IMR-90 (cell line): ENCODE measurements at regions not wholly inside any gene's neighbourhood (a gene's known extent, or its start where the extent isn't known, plus 50 kb on each side); places are given as distances from the start of the nearest gene placed in this dataset.

Experiments used
- ATAC-seq: fragments of 200-7000 bp; cut with Tn5 transposase; 2 replicates; pipeline ENCODE4 v1.9.1; 2020; ENCODE audit warnings: low read depth, mild to moderate bottlenecking, moderate library complexity
- BruUV-seq: library from RNA; stranded (reverse); fragments of 400-500 nt; replicated peaks from 2 replicates; lab custom pipeline; 2021; lab: Mats Ljungman, UMichigan
- CTCF ChIA-PET: fragments of 300-600 bp; formaldehyde crosslinking; extraction: SDS; loops from one replicate; lab custom pipeline; 2021; ENCODE audit warnings: antibody characterized with exemption; lab: Yijun Ruan, JAX
- POLR2A ChIA-PET: fragments of 300-600 bp; sonication (Branson Sonifier 250); formaldehyde crosslinking; loops from one replicate; lab custom pipeline; 2022; ENCODE audit warnings: antibody characterized with exemption; ENCODE audit not compliant: unreplicated experiment; lab: Charles Lee
- DNase-seq: peaks from one replicate; pipeline ENCODE4 v3.0.0; 2013
- H2AFZ ChIP-seq: replicated peaks from 2 replicates; pipeline ENCODE3; 2013; ENCODE audit warnings: low read length, mild to moderate bottlenecking; ENCODE audit not compliant: poor library complexity
- H2AK5ac ChIP-seq: 2 replicates; pipeline ENCODE4 v1.6.1; 2013; ENCODE audit warnings: low read depth, low read length, inconsistent platforms
- H2AK9ac ChIP-seq: replicated peaks from 2 replicates; pipeline ENCODE3; 2013; ENCODE audit warnings: mild to moderate bottlenecking, low read depth, low read length, moderate library complexity; ENCODE audit not compliant: poor library complexity
- H2BK120ac ChIP-seq: 2 replicates; pipeline ENCODE4 v1.6.1; 2013; ENCODE audit warnings: low read depth, low read length, inconsistent platforms
- H2BK15ac ChIP-seq: 3 replicates; pipeline ENCODE4 v1.6.1; 2013; ENCODE audit warnings: low read depth, low read length, inconsistent platforms
- H2BK20ac ChIP-seq: 2 replicates; pipeline ENCODE4 v1.6.1; 2013; ENCODE audit warnings: low read depth, mild to moderate bottlenecking, inconsistent platforms, low read length, moderate library complexity
- H2BK5ac ChIP-seq: 2 replicates; pipeline ENCODE4 v1.6.1; 2013; ENCODE audit warnings: mild to moderate bottlenecking, low read depth, low read length, inconsistent platforms; ENCODE audit not compliant: poor library complexity, severe bottlenecking
- H3K14ac ChIP-seq: replicated peaks from 2 replicates; pipeline ENCODE4 v1.6.1; 2013; ENCODE audit warnings: low read depth, low read length, inconsistent platforms
- H3K18ac ChIP-seq: 2 replicates; pipeline ENCODE4 v1.6.1; 2013; ENCODE audit warnings: low read depth, low read length, control low read depth
- H3K23ac ChIP-seq: 2 replicates; pipeline ENCODE4 v1.6.1; 2013; ENCODE audit warnings: low read depth, low read length, inconsistent platforms
- H3K27ac ChIP-seq: 2 replicates; pipeline ENCODE4 v1.5.1; 2013; ENCODE audit warnings: mild to moderate bottlenecking, control low read depth, low read length; ENCODE audit not compliant: insufficient read depth
- H3K27me3 ChIP-seq: 2 replicates; pipeline ENCODE4 v1.6.1; 2013; ENCODE audit warnings: low read length; ENCODE audit not compliant: control insufficient read depth, insufficient read depth
- H3K36me3 ChIP-seq: 2 replicates; pipeline ENCODE4 v1.6.1; 2013; ENCODE audit warnings: low read length, mixed read lengths; ENCODE audit not compliant: control insufficient read depth, insufficient read depth
- H3K4ac ChIP-seq: 2 replicates; pipeline ENCODE4 v1.6.1; 2013; ENCODE audit warnings: low read depth, low read length, inconsistent platforms
- H3K4me1 ChIP-seq: 2 replicates; pipeline ENCODE4 v1.6.1; 2013; ENCODE audit warnings: low read length, mixed read lengths; ENCODE audit not compliant: control insufficient read depth, insufficient read depth
- H3K4me2 ChIP-seq: 2 replicates; pipeline ENCODE4 v1.6.1; 2013; ENCODE audit warnings: low read depth, mild to moderate bottlenecking, control low read depth, low read length, moderate library complexity
- H3K4me3 ChIP-seq: 2 replicates; pipeline ENCODE4 v1.5.1; 2013; ENCODE audit warnings: low read depth, mild to moderate bottlenecking, control low read depth, low read length, moderate library complexity; ENCODE audit not compliant: insufficient read depth
- H3K56ac ChIP-seq: 2 replicates; pipeline ENCODE4 v1.6.1; 2013; ENCODE audit warnings: low read length, inconsistent platforms; ENCODE audit not compliant: insufficient read depth; ENCODE audit errors: extremely low read depth
- H3K79me1 ChIP-seq, 2 experiments: 2 replicates each; pipeline ENCODE4 v1.6.1; 2013; ENCODE audit warnings: low read length in 2 of 2, inconsistent platforms in 1 of 2, low read depth in 1 of 2
- H3K9ac ChIP-seq: 2 replicates; pipeline ENCODE4 v1.6.1; 2013; ENCODE audit warnings: low read depth, low read length, control low read depth
- H3K9me1 ChIP-seq: 2 replicates; pipeline ENCODE4 v1.6.1; 2013; ENCODE audit warnings: low read length, inconsistent platforms; ENCODE audit not compliant: insufficient read depth
- H3K9me3 ChIP-seq: 2 replicates; pipeline ENCODE4 v1.6.1; 2013; ENCODE audit warnings: low read length; ENCODE audit not compliant: control insufficient read depth, insufficient read depth
- H4K20me1 ChIP-seq: 2 replicates; pipeline ENCODE4 v1.6.1; 2013; ENCODE audit warnings: low read length, inconsistent platforms; ENCODE audit not compliant: insufficient read depth
- H4K5ac ChIP-seq: 2 replicates; pipeline ENCODE4 v1.6.1; 2013; ENCODE audit warnings: mild to moderate bottlenecking, low read depth, low read length, control low read depth
- H4K8ac ChIP-seq, 2 experiments: 2 replicates each; pipeline ENCODE4 v1.6.1; 2013; ENCODE audit warnings: low read depth in 2 of 2, low read length in 2 of 2, control low read depth in 1 of 2, inconsistent platforms in 1 of 2
- H4K91ac ChIP-seq: 2 replicates; pipeline ENCODE4 v1.6.1; 2013; ENCODE audit warnings: low read depth, low read length, inconsistent platforms; ENCODE audit not compliant: insufficient read depth
- CEBPB ChIP-seq: IDR thresholded peaks from 2 replicates; pipeline ENCODE4 v1.6.1; 2012; ENCODE audit warnings: low read depth, low read length, improper control_type of control experiment
- MAFK ChIP-seq: IDR thresholded peaks from 2 replicates; pipeline ENCODE4 v1.6.1; 2012; ENCODE audit warnings: low read depth, low read length, improper control_type of control experiment
- RCOR1 ChIP-seq: IDR thresholded peaks from 2 replicates; pipeline ENCODE4 v1.6.1; 2012; ENCODE audit warnings: mild to moderate bottlenecking, low read length, improper control_type of control experiment; ENCODE audit not compliant: insufficient replicate concordance
- WGBS, 2 experiments: methylation state at CpG; one replicate each; pipeline versions ENCODE4 v1.1.5 to v1.1.7; 2013; ENCODE audit warnings: missing lambda C conversion rate in 2 of 2; ENCODE audit not compliant: insufficient read length in 1 of 2; ENCODE audit errors: extremely low coverage in 2 of 2; 5-methylcytosine and 5-hydroxymethylcytosine counted together
- dilution Hi-C: fragments of 300-500 bp; cut with HindIII; formaldehyde crosslinking; loops from one replicate; pipeline ENCODE4 v1.14.3; 2018; ENCODE audit warnings: low sequenced_read_pairs; ENCODE audit not compliant: unreplicated experiment
- in situ Hi-C: fragments of 300-500 bp; cut with MboI; formaldehyde crosslinking; loops from 3 replicates; pipeline ENCODE4 v1.14.3; 2019; ENCODE audit warnings: low sequenced_read_pairs, inconsistent platforms, mixed read lengths
- intact Hi-C: fragments of 100-400 bp; cut with micrococcal nuclease; formaldehyde crosslinking; loops from 2 replicates; pipeline ENCODE4 v1.10.0; 2022

GRCh38 chr2:238771639-238772038, 76.2 kb upstream of the TWIST2 start:
- H3K23ac ChIP-seq: no peak overlapping the region
- no peak overlapping the region for H3K9ac ChIP-seq
- H3K18ac ChIP-seq: no peak overlapping the region
- no peak overlapping the region for H4K8ac ChIP-seq
- DNase-seq: no peak
- H2AFZ ChIP-seq: no peak overlapping the region
- no peak overlapping the region for H2AK9ac ChIP-seq
- no peak overlapping the region for H3K56ac ChIP-seq
- H2BK120ac ChIP-seq: no peak overlapping the region
- no peaks in the 10 kb centered on the region for H3K9me1 ChIP-seq
- H2BK15ac ChIP-seq: no peak overlapping the region
- TF ChIP-seq CEBPB (no peak), RCOR1 (no peak), MAFK (no peak)
- H2AK5ac ChIP-seq: no peak overlapping the region
- no peaks in the 10 kb centered on the region for H3K9me3 ChIP-seq
- H4K91ac ChIP-seq: no peak overlapping the region
- no peak overlapping the region for H3K4ac ChIP-seq
- intact Hi-C loops: no loop called here
- no CpG with 5 or more reads among the region's 15 CpGs for WGBS, 2 experiments
- dilution Hi-C loops: no loop called here
- no peak overlapping the region for H3K4me2 ChIP-seq
- no peaks in the 10 kb centered on the region for H4K20me1 ChIP-seq
- H3K27me3 ChIP-seq: peaks cover 32% of the 10 kb centered on the region
- H3K27ac ChIP-seq: no peak overlapping the region
- CTCF ChIA-PET: interaction anchor here (0.6 kb wide), 1 partner anchor 55 kb away, joined by 3 read pairs; no protein-coding TSS in a partner anchor
- H3K79me1 ChIP-seq: no peaks in the 10 kb centered on the region
- H2BK5ac ChIP-seq: no peak overlapping the region
- H3K4me3 ChIP-seq: no peak overlapping the region
- no peaks in the 10 kb centered on the region for H3K36me3 ChIP-seq
- POLR2A ChIA-PET: no interaction called here
- BruUV-seq: no TSS peak
- no peak overlapping the region for H4K5ac ChIP-seq
- no peaks in the 10 kb centered on the region for H3K4me1 ChIP-seq
- no peak for ATAC-seq
- no peak overlapping the region for H2BK20ac ChIP-seq
- H3K14ac ChIP-seq: no peak overlapping the region
- in situ Hi-C loops: no loop called here
